Upper lobe of left lung (tissue), 4 donors: ENCODE measurements at regions not wholly inside any gene's neighbourhood (a gene's known extent, or its start where the extent isn't known, plus 50 kb on each side); places are given as distances from the start of the nearest gene placed in this dataset.

Experiments
- CTCF ChIP-seq, 6 experiments: fragments of 450-650 bp in 4 of 6; fragments of 200-600 bp in 2 of 6; sonication (generic) in 2 of 6; IDR thresholded peaks; one replicate each; pipeline ENCODE4 v1.5.1; 2016 to 2019; ENCODE audit warnings: antibody characterized with exemption in 6 of 6
- EP300 ChIP-seq, 4 donors: sonication (generic); formaldehyde crosslinking; IDR thresholded peaks; one replicate each; pipeline ENCODE4 v1.5.1; 2017; ENCODE audit warnings: antibody characterized with exemption in 4 of 4, control low read depth in 2 of 4
- POLR2A ChIP-seq, 4 donors: fragments of 450-650 bp; IDR thresholded peaks; one replicate each; pipeline ENCODE4 v1.5.1; 2016 to 2017; ENCODE audit warnings: antibody characterized with exemption in 4 of 4, mild to moderate bottlenecking in 2 of 4

GRCh38 chr14:87483271-87484260 lies 509.4 kb downstream of the GALC start:
- no peak for TF ChIP-seq CTCF (IDR thresholded peaks at IDR 0.05)
- no peak for TF ChIP-seq POLR2A (IDR thresholded peaks at IDR 0.05)
- TF ChIP-seq EP300 (IDR thresholded peaks at IDR 0.05), result no peak
